ENCODE measurements at regions not wholly inside any gene's neighbourhood (a gene's known extent, or its start where the extent isn't known, plus 50 kb on each side); places are given as distances from the start of the nearest gene placed in this dataset.

- DNase-seq (ENCODE audit: low read depth in 2 of 2): no peak
Measured at GRCh38 chr20:18999086-18999485, 185.5 kb downstream of the SCP2D1 start.

DNA sequence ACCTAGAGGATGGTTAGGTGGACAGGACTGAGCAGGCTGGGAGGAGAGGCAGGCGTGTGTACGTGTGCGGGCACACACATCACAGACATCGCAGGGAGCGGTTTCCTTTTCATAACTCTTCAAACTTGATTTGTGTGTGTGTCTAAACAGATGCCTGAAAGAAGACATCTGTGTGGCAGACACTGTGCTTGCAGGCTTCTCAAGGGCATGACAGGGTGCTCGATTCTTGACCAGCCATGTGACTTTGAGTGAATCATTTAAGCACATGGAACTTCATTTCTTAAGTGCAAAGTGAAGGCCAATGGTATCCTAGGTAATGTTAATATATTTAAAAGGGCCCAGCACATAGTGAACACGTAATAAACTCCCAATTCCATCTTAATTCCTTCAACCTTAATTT, 186.5 kb downstream of the SCP2D1 start:
- no peak for DNase-seq (ENCODE audit: low read depth in 2 of 2)

GRCh38 chr20:19001177-19001576, 187.6 kb downstream of the SCP2D1 start:
- no peak for DNase-seq (ENCODE audit: low read depth in 2 of 2)

- no peak for DNase-seq (ENCODE audit: low read depth in 2 of 2)
Measured at GRCh38 chr20:19003366-19004336, 190.1 kb downstream of the SCP2D1 start.

GRCh38 chr20:19004975-19005374, 191.4 kb downstream of the SCP2D1 start:
- DNase-seq (ENCODE audit: low read depth in 2 of 2): no peak

DNA sequence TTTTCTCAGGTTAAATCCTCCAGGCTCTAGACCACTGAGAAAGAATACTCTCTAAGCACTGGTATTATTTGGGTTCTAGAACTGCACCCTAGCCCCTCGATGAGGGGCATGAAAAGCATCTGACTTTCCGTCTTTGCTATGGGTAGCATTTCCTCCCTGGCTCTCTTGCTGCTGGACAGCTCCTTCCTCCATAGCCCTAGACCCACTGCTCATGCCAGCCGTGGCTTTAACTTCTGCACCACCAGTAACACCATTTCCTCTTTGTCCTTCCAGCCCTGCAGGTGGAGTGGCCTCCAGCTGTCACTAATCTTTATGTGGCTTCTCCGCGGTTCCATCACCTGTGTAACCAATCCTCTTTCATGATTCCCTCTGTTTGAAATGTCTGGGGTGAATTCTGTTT, 194.9 kb downstream of the SCP2D1 start:
- no peak for DNase-seq (ENCODE audit: low read depth in 2 of 2)

DNA sequence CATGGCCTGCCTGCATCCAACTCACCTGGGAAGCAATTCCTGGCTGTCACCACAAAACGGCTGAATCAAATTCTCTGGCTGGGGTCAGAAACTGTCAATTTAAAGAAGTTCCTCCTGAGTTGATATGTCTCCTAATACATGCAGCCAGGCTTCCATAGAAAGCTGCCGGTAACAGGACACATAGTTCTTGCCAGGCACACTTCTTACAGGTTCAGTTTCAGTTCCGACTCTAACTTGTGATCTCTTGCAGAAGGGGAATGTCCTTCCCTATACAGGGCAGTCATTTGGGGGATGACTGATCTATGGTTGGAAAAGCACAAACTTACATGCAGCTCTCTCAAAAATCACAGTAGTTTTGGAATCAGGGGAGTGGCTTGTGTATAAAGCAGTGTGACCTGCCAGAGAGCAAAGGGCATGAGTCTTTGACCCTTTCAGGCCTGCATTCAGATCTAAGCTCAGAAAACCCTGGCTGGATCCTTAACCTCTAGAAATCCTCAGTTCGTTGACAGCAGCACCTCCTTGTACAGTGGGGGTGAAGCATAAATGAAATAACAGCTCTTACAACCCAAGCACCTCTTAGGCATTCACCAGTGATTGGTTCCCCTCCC, 195.6 kb downstream of the SCP2D1 start:
- no peak for DNase-seq (ENCODE audit: low read depth in 2 of 2)

DNA sequence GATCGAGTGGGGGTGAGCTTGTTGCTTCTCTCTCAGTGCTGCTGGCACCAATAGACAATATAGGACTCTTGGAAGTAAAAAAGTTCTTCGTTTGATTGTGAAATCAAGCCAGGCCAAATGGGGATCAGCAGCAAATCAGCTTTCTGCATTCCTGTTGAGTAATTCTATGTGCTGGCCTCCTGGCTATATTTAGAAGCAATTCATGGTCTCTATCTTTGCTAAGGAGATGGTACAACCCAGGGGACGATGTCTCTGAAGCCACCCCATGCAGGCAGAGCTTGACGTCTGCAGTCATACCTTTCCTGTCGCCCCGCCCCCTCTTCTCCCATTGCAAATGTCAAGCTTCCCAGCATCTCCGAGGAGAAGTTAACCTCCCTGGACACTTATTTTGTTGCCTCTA, 199.1 kb downstream of the SCP2D1 start:
- no peak for DNase-seq (ENCODE audit: low read depth in 2 of 2)

- DNase-seq (ENCODE audit: low read depth in 2 of 2): no peak
Measured at GRCh38 chr20:19013907-19014306, 198.5 kb upstream of the SLC24A3 start.

DNA sequence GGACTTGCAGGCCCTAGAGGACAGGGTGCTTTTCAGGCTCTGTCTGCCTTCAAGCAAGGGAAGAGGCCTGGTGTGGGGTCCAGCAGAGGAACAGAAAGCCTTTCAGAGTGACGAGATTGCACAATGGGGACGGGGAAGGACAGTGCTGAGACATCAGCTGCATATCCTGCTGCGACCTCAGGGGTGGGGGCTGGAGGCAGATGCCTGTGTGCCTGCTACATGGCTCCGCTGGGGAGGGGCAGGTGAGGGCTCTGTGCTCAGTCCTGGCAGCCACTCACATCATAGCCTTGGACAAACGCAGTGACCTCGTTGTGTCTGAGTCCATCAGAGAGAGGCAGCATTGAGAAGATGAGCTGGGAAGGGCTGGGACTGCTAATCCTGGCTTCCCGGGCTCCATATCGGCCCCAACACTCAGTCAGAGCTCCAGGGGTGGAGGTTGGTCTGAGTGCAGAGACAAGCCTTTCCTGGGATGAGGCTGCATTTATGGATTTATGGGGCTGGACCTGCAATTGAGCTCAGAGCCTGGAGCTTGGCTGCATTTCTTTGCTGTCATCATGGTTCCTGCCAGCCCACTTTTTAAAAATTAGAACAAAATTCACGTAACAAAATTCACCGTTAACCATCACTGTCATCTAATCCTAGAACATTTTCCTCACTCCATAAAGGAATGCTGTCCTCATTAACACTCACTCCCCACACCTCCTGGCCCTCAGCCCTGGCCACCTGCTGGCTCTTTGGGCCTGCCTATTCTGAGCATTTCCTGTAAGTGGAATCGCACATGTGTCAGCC, 196.9 kb upstream of the SLC24A3 start:
- no peak for DNase-seq (ENCODE audit: low read depth in 2 of 2)

DNA sequence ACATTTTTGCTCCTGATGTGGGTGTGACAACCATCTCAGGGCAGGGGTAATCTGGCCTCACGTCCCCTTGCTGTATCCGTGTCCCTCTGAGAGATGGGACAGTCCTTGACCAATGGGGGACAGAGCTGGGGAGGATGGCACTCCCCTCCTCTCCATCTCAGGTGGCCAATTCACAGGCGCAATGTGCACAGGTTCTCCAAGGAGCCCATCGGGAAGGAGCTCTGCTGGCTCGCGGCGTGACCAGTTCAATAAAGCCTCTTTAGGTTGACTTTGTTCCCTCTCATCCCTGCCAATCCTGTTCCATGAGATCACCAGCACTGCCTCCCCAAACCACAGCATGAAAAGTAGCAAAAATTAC, 196.3 kb upstream of the SLC24A3 start:
- no peak for DNase-seq (ENCODE audit: low read depth in 2 of 2)

- no peak for DNase-seq (ENCODE audit: low read depth in 2 of 2)
Measured at GRCh38 chr20:19017104-19017690, 195.2 kb upstream of the SLC24A3 start.

GRCh38 chr20:19018881-19019280, 193.6 kb upstream of the SLC24A3 start:
- no peak for DNase-seq (ENCODE audit: low read depth in 2 of 2)

- DNase-seq (ENCODE audit: low read depth in 2 of 2): no peak
Measured at GRCh38 chr20:19019734-19020364, 192.6 kb upstream of the SLC24A3 start.

DNA sequence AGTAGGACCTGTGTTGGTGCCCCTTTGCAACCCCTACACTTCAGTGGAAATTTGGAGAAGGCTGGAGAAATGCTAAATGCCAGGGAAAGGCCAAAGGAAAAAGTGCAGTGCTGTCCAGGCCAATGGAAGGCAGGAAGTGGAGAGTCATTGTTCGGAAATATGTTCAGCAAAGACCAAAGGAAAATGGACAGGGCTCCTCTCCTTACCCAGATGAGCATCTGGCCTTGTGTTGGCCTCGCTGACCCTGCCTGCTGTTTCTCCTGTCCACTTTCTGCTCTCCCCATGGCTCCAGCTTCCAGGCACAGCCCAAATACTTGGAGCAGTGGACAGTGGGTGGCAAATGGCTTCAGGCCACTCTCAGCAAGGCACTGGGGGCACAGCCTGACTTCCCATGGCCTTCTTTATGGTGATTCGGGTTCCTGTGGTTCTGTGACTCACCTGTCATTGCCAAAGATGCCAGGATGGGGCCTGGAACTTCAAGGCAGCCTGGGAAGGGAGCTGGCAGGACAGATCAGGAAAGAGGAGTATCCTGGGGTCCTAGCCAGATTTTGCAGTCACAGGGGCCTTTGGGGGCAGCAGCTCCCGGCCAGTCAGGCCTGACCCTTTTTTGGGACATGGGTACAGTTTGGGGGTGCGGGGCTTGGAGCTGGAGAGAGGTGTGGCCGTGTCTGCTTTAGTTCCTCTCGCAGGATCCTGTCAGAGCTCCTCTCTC, 190.9 kb upstream of the SLC24A3 start:
- no peak for DNase-seq (ENCODE audit: low read depth in 2 of 2)

DNA sequence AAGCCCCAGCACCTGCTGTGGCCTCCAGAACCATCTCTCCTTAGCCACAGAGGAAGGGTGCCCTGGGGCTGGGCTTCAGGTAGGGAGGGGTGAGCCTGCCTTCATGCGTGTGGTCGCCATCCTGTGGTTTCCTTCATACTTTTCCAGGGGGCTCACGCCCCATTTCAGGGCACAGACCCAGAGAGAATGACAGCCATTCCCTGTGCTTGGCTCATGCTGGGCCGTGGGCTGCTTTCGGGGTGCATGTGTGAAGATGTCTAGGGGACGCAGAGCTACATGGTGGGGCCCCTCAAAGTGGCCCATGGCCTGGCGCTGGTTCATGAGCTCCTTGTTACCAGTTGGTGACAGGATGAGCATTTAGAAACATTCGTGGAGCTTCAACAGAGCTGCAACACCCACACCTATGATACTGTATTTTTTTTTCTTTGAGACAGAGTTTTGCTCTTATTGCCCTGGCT, 190.3 kb upstream of the SLC24A3 start:
- no peak for DNase-seq (ENCODE audit: low read depth in 2 of 2)

DNA sequence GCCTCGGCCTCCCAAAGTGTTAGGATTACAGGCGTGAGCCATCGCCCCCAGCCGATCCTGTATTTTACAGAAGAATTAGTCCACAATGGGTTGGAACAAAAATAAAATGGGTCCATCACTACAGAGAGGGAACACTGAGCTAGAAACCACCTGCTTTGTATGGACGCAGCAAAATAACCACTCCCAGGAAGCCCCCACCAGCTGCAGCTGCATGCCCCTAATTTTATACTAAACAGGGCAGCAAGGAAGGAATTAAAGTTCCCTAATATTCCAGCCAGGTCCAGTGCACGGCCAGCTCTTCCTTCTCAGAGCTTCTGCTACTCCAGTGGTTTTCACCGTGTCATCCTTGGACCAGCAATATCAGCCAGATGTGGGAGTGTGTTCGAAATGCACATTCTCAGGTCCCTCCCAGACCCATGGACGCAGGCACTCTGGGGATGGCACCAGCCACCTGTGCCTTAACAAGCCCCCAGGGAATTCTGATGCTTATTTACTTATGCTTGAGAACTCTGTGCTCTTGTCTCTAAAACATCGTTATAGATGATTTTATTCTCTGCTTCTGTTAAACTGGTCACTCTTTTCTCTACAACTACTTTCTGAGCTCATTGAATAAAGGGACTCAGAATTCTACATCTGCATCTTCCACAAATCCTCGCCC, 189.5 kb upstream of the SLC24A3 start:
- DNase-seq (ENCODE audit: low read depth in 2 of 2): no peak

DNA sequence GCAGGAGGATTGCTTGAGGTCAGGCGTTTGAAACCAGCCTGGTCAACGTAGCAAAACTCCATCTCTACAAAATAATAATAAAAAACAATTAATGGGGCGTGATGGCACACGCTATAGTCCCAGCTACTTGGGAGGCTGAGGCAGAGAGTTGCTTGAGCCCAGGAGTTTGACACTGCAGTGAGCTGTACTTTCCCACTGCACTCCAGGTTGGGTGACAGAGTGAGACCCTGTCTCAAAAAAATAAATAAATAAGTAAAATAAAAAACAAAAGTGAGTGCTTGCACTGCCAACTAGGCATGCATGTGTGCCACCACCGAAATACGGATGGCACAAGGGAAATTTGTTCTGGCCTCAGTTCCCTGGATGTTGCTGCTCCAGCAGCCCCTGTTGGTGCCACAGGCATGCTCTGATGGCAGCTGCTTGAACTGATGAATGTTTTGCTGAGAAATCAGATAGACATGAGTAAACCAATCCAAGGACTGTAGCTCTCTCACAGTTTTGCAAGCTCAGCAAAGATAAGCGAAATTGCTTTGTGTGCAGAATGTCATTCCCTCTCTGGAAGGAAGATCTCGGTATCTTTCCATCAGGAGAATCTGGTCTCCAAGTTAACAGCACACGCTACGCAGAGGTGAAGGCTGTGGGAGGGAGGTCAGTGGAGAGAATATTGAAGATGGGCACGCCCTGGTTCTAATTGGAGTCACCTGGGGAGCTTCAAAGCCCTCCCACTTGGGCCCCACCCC, 188.0 kb upstream of the SLC24A3 start:
- DNase-seq (ENCODE audit: low read depth in 2 of 2): no peak

GRCh38 chr20:19025430-19026120, 186.9 kb upstream of the SLC24A3 start:
- no peak for DNase-seq (ENCODE audit: low read depth in 2 of 2)

All from stimulated activated CD8-positive, alpha-beta memory T cell treated with anti-CD3 and anti-CD28 coated beads, Interleukin-2, amount 100 ng/mL, for 48 hours (primary cell).